22Rv1 (cell line): ENCODE measurements at regions not wholly inside any gene's neighbourhood (a gene's known extent, or its start where the extent isn't known, plus 50 kb on each side); places are given as distances from the start of the nearest gene placed in this dataset.

Experiments
- H3K27ac ChIP-seq: fragments of 450-650 bp; 2 replicates; pipeline ENCODE4 v1.5.1; 2017
- ZFX ChIP-seq: fragments of 450-650 bp; IDR thresholded peaks from 2 replicates; pipeline ENCODE4 v1.6.1; 2017; ENCODE audit warnings: antibody characterized with exemption, borderline replicate concordance
- TF ChIP-seq, protein P1 (sequence below): fragments of 450-650 bp; IDR thresholded peaks from 2 replicates; pipeline ENCODE4 v1.5.1; 2017; ENCODE audit warnings: mild to moderate bottlenecking

DNA sequence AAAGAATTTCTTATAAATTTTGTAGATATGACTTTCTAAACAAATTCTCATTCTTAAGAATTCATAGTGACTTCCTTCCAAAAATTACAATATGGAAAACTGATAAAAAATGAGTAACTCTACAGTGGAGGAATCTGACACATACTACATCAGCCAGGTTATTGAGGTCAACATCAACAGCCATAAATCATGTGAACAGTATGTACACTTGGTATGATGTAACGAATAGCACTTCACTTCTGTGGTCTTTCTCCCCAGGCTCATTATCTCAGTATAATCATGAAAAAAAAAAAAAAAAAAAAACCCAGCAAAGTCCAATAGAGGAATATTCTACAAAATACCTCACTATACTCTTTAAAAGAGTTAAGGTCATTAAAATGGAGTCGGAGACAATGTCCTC lies 111.2 kb upstream of the SUCLG2 start:
- no peak overlapping the region for H3K27ac ChIP-seq
- TF ChIP-seq ZFX = no peak
- TF ChIP-seq, protein P1, sequence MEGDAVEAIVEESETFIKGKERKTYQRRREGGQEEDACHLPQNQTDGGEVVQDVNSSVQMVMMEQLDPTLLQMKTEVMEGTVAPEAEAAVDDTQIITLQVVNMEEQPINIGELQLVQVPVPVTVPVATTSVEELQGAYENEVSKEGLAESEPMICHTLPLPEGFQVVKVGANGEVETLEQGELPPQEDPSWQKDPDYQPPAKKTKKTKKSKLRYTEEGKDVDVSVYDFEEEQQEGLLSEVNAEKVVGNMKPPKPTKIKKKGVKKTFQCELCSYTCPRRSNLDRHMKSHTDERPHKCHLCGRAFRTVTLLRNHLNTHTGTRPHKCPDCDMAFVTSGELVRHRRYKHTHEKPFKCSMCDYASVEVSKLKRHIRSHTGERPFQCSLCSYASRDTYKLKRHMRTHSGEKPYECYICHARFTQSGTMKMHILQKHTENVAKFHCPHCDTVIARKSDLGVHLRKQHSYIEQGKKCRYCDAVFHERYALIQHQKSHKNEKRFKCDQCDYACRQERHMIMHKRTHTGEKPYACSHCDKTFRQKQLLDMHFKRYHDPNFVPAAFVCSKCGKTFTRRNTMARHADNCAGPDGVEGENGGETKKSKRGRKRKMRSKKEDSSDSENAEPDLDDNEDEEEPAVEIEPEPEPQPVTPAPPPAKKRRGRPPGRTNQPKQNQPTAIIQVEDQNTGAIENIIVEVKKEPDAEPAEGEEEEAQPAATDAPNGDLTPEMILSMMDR = no peak

DNA sequence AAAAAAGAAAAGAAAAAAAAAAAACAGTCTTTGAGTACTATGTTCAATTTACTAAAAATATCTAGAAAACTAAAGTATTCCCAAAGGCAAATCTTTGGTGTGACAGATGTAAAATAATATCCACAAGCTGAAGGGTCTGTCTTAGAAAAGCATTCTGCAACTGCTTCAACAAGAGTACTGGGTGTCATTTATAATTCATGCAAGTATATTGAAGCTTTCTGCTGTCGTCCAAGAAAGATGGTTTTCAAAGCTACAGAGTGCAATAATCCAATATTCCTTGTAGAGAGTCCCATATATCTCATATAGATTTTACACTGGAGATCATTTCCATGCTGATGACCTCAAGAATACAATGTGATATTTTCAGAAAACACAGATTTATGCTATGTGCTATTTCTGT lies 90.9 kb upstream of the SUCLG2 start:
- TF ChIP-seq, protein P1 = no peak
- TF ChIP-seq ZFX = no peak
- no peak overlapping the region for H3K27ac ChIP-seq

DNA sequence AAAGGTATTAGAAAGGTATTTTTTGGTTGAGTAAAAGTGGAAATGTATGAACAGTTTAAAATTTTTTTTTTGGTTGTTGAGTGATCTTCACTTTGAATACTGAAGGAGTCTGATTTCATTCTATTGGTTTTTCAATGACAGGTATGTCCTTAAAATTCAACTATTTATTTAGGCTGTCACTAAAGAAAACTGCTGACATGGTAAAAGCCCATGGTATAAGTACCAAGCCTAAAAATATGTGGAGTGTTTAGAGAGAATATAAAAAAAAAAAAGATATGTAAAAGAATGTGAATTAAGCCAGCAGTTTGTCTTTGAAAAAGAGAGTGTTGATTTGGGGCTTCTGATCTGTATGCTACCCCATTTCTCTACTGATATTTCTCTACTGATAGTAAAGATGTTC lies 90.3 kb upstream of the SUCLG2 start:
- no peak overlapping the region for H3K27ac ChIP-seq
- TF ChIP-seq ZFX = no peak
- TF ChIP-seq, protein P1 = no peak

DNA sequence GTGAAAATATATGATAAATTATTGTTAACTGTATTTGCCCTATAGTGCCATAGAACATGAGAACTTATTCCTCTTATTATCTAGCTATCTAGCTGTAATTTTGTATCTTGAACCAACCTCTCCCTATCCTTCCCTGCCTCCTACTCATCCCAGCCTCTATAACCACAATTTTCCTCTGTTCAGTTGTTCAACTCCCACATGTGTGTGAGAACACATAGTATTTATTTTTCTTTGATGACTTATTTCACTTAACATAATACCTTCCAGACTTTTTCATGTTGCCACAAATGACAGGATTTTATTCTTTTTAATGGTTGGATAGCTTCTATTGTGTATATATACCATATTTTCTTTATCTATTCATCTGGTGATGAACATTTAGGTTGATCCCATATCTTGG lies 85.4 kb upstream of the SUCLG2 start:
- no peak overlapping the region for H3K27ac ChIP-seq
- TF ChIP-seq ZFX = no peak
- TF ChIP-seq, protein P1 = no peak

DNA sequence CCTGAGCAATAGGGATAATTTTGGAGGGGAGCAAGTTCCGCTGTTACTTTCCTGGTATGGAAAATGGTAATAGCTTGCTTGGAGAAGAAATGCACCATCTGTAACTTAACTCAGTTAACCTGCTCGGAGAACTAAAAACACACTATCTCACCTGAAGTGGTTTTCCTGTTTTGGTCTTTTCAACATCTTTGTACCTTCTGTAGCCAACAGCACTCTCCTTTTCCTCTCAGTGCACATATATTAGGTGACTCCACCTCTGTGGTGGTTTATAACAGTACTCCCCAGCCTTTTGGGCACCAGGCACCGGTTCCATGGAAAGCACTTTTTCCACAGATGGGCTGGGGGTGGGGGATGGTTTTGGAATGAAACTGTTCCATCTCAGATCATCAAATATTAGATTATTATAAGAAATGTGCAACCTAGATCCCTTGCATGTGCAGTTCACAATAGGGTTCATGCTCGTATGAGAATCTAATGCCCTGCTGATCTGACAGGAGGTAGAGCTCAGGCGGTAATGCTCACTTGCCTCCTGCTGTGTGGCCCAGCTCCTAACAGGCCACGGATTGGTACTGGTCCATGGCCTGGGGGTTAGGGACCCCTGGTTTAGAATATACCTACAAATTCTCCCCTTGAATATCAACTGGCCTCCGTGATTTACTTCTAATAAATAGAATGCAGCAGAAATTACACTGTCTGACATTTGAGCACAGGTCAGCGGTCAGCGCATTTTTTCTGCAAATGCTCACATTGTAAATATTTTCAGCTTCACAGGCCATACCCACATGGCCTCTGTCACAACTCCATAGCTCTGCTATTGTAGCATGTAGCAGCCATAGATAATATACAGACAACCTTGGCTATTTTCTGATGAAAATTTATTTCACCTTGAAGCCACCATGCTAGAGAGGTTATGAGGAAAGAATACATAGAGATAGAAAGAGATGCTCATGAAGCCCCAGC lies 83.8 kb upstream of the SUCLG2 start:
- TF ChIP-seq ZFX = no peak
- TF ChIP-seq, protein P1 = no peak
- no peak overlapping the region for H3K27ac ChIP-seq

DNA sequence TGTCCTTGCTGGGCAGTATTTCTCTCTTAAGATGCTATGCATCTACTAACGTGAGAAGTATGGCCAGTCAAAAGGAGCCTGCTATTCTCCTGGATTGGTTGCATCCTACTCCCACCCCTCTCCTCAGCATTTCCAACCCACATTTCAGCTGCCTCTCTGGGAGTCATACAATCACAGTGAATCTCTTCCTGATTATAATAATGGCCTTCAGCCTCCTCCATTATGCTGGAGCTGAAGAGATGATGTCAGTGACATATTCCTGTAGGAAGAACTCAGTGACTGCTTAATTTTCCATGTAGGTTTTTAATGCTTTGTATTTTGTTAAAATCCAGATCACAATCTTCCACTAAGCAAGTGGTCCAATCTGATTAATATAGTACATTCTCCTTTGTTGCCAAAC lies 82.7 kb upstream of the SUCLG2 start:
- TF ChIP-seq ZFX = no peak
- TF ChIP-seq, protein P1 = no peak
- H3K27ac ChIP-seq = no peak overlapping the region

DNA sequence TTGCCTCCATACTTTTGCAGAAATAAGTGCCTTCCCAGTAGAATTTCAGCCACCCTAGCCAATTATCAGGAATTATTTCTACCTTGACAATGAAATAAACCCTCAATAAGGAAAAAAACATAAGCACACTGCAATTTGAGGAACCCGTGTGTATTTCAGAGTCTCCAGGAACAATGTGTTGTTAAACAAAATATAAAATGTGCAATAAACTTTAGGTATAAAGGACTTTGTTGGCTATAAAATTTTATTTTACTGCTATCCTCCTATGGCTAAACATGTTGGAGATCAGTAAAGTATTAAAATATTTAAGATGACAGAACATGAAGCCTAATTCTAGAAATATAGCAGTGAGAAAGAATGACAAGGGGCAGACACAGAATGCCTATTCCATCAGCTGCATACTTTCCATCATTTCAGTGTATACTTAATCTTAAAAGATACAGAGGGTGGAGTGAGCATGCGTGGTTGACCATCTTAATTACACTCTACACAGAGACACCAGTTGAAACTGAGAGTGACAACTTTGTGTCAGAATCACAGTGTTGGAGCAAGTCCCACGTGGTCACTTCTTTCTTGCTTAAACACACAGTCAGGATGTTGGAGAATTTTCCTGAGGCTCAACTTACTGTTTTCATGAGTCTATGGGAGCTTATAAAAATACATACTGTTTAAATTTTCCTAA lies 79.0 kb upstream of the SUCLG2 start:
- H3K27ac ChIP-seq = no peak overlapping the region
- TF ChIP-seq, protein P1 = no peak
- TF ChIP-seq ZFX = no peak
